Esophagus squamous epithelium (tissue), 4 donors: ENCODE measurements at regions not wholly inside any gene's neighbourhood (a gene's known extent, or its start where the extent isn't known, plus 50 kb on each side); places are given as distances from the start of the nearest gene placed in this dataset.

Experiments used
- POLR2A ChIP-seq, 4 donors: fragments of 450-650 bp; IDR thresholded peaks; one replicate each; pipeline ENCODE4 v1.6.1; 2017; ENCODE audit warnings: antibody characterized with exemption in 4 of 4, mild to moderate bottlenecking in 4 of 4, moderate library complexity in 3 of 4
- TF ChIP-seq, protein P1 (sequence below), 6 experiments: fragments of 450-650 bp in 4 of 6; fragments of 200-600 bp in 2 of 6; sonication (generic) in 2 of 6; IDR thresholded peaks; one replicate each; pipeline ENCODE4 v1.5.1; 2016 to 2019; ENCODE audit warnings: antibody characterized with exemption in 6 of 6, mild to moderate bottlenecking in 4 of 6, moderate library complexity in 4 of 6

- TF ChIP-seq, protein P1, sequence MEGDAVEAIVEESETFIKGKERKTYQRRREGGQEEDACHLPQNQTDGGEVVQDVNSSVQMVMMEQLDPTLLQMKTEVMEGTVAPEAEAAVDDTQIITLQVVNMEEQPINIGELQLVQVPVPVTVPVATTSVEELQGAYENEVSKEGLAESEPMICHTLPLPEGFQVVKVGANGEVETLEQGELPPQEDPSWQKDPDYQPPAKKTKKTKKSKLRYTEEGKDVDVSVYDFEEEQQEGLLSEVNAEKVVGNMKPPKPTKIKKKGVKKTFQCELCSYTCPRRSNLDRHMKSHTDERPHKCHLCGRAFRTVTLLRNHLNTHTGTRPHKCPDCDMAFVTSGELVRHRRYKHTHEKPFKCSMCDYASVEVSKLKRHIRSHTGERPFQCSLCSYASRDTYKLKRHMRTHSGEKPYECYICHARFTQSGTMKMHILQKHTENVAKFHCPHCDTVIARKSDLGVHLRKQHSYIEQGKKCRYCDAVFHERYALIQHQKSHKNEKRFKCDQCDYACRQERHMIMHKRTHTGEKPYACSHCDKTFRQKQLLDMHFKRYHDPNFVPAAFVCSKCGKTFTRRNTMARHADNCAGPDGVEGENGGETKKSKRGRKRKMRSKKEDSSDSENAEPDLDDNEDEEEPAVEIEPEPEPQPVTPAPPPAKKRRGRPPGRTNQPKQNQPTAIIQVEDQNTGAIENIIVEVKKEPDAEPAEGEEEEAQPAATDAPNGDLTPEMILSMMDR (IDR thresholded peaks at IDR 0.05) = no peak
- TF ChIP-seq POLR2A (IDR thresholded peaks at IDR 0.05) = no peak
Measured at GRCh38 chr14:48107646-48108045, 432.2 kb upstream of the MDGA2 start.
